OCI-LY1 (cell line): ENCODE measurements at regions not wholly inside any gene's neighbourhood (a gene's known extent, or its start where the extent isn't known, plus 50 kb on each side); places are given as distances from the start of the nearest gene placed in this dataset.
"Not testable (repeated sequence)": the region's sequence is repeated elsewhere in the genome, so short reads cannot be mapped to it uniquely, and the experiment has no call there.

Source experiments
- H2AFZ ChIP-seq: fragments of 200-600 bp; sonication (generic), shearing (Covaris generic); 2 replicates; pipeline ENCODE4 v1.6.0; 2014; ENCODE audit warnings: antibody characterized with exemption, mild to moderate bottlenecking, low read length
- H3F3A ChIP-seq: fragments of 200-600 bp; sonication (generic), shearing (Covaris generic); 2 replicates; pipeline ENCODE4 v1.6.0; 2014; ENCODE audit warnings: mild to moderate bottlenecking, antibody characterized with exemption, low read length, moderate library complexity; ENCODE audit not compliant: insufficient read depth
- H3K27ac ChIP-seq: fragments of 200-600 bp; sonication (generic); 2 replicates; pipeline ENCODE4 v1.5.1; 2014; ENCODE audit warnings: low read length, mixed run types, mild to moderate bottlenecking, low read depth; ENCODE audit not compliant: poor library complexity, severe bottlenecking
- H3K27me3 ChIP-seq: fragments of 200-600 bp; sonication (generic); 2 replicates; pipeline ENCODE4 v1.6.0; 2014; ENCODE audit warnings: antibody characterized with exemption, mild to moderate bottlenecking, low read length, moderate library complexity; ENCODE audit not compliant: insufficient read depth
- H3K36me3 ChIP-seq: fragments of 200-600 bp; sonication (generic); 2 replicates; pipeline ENCODE4 v1.6.1; 2014; ENCODE audit warnings: mild to moderate bottlenecking, antibody characterized with exemption, low read length, moderate library complexity, mixed read lengths; ENCODE audit not compliant: insufficient read depth
- H3K4me1 ChIP-seq: fragments of 200-600 bp; sonication (generic); 2 replicates; pipeline ENCODE4 v1.5.1; 2014; ENCODE audit warnings: mild to moderate bottlenecking, low read length, moderate library complexity; ENCODE audit not compliant: insufficient read depth, severe bottlenecking
- H3K4me2 ChIP-seq: fragments of 200-600 bp; sonication (generic), shearing (Covaris generic); 2 replicates; pipeline ENCODE4 v1.6.1; 2014; ENCODE audit warnings: low read length
- H3K4me3 ChIP-seq: fragments of 200-600 bp; sonication (generic); 2 replicates; pipeline ENCODE4 v1.5.1; 2014; ENCODE audit warnings: low read length, low read depth, mild to moderate bottlenecking, mixed read lengths; ENCODE audit not compliant: poor library complexity, severe bottlenecking
- H3K79me2 ChIP-seq: fragments of 200-600 bp; shearing (Covaris generic); 2 replicates; pipeline ENCODE4 v1.6.1; 2016; ENCODE audit warnings: mixed run types, low read length, mixed read lengths; ENCODE audit not compliant: insufficient read depth
- H3K9ac ChIP-seq: fragments of 200-600 bp; sonication (generic), shearing (Covaris generic); 2 replicates; pipeline ENCODE4 v1.6.1; 2014; ENCODE audit warnings: mild to moderate bottlenecking, low read length, mixed read lengths
- H3K9me2 ChIP-seq: fragments of 200-600 bp; sonication (generic), shearing (Covaris generic); 2 replicates; pipeline ENCODE4 v1.6.1; 2014; ENCODE audit warnings: low read depth, mild to moderate bottlenecking, low read length, mixed read lengths
- H3K9me3 ChIP-seq: fragments of 200-600 bp; shearing (Covaris generic); 2 replicates; pipeline ENCODE4 v1.6.1; 2014; ENCODE audit warnings: low read length, mixed read lengths
- H4K20me1 ChIP-seq: fragments of 200-600 bp; sonication (generic), shearing (Covaris generic); 2 replicates; pipeline ENCODE4 v1.6.0; 2016; ENCODE audit warnings: mild to moderate bottlenecking, low read length; ENCODE audit not compliant: insufficient read depth
- EZH2 ChIP-seq: fragments of 200-600 bp; sonication (generic), shearing (Covaris generic); IDR thresholded peaks from 2 replicates; pipeline ENCODE4 v1.8.0; 2017; ENCODE audit warnings: borderline replicate concordance, mixed run types, mild to moderate bottlenecking, antibody characterized with exemption, low read length, moderate library complexity, mixed read lengths
- TF ChIP-seq, protein P1 (sequence below): fragments of 200-600 bp; sonication (generic), shearing (Covaris generic); IDR thresholded peaks from 2 replicates; pipeline ENCODE4 v1.5.1; 2017; ENCODE audit warnings: mild to moderate bottlenecking, antibody characterized with exemption, low read length, moderate library complexity, mixed read lengths

DNA sequence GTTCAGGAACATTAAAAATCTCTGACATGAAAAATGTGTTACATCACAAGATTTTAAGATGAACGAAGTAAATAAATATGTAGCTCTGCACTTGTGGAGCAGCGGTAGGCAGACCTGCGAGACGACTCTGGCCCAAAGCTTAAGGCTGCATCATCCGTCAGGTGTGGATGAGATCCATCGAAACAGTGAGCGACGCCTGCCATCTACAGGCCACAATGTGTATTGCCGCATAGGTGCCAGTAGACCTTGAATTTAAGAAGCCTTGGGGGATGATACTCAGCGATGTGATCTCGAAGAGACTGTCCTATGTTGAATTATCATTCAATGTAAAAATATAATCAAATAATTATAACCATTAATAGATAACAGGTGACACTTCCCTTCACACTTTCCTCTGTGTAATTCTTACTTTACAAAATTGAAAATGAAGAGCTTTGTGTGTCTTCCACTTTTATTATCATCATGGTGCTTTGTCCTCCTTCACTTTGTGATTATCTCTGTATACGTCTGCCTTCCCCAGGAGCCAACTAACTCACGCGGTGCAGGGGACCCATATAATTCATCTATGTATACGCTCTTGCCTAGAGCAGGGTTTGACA, 851.0 kb downstream of the RAB28 start:
- H3K36me3 ChIP-seq = no peaks in the 10 kb centered on the region
- H3K4me1 ChIP-seq = no peaks in the 10 kb centered on the region
- no peak overlapping the region for H3K9ac ChIP-seq
- H3K27ac ChIP-seq = no peak overlapping the region
- H3F3A ChIP-seq = no peaks in the 10 kb centered on the region
- no peak overlapping the region for H2AFZ ChIP-seq
- H4K20me1 ChIP-seq = no peaks in the 10 kb centered on the region
- no peak overlapping the region for H3K4me2 ChIP-seq
- no peaks in the 10 kb centered on the region for H3K9me3 ChIP-seq
- H3K27me3 ChIP-seq = no peaks in the 10 kb centered on the region
- H3K4me3 ChIP-seq = no peak overlapping the region
- TF ChIP-seq, protein P1, sequence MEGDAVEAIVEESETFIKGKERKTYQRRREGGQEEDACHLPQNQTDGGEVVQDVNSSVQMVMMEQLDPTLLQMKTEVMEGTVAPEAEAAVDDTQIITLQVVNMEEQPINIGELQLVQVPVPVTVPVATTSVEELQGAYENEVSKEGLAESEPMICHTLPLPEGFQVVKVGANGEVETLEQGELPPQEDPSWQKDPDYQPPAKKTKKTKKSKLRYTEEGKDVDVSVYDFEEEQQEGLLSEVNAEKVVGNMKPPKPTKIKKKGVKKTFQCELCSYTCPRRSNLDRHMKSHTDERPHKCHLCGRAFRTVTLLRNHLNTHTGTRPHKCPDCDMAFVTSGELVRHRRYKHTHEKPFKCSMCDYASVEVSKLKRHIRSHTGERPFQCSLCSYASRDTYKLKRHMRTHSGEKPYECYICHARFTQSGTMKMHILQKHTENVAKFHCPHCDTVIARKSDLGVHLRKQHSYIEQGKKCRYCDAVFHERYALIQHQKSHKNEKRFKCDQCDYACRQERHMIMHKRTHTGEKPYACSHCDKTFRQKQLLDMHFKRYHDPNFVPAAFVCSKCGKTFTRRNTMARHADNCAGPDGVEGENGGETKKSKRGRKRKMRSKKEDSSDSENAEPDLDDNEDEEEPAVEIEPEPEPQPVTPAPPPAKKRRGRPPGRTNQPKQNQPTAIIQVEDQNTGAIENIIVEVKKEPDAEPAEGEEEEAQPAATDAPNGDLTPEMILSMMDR = peak; percentile 51
- TF ChIP-seq EZH2 = no peak
- H3K79me2 ChIP-seq = no peaks in the 10 kb centered on the region
- no peaks in the 10 kb centered on the region for H3K9me2 ChIP-seq

DNA sequence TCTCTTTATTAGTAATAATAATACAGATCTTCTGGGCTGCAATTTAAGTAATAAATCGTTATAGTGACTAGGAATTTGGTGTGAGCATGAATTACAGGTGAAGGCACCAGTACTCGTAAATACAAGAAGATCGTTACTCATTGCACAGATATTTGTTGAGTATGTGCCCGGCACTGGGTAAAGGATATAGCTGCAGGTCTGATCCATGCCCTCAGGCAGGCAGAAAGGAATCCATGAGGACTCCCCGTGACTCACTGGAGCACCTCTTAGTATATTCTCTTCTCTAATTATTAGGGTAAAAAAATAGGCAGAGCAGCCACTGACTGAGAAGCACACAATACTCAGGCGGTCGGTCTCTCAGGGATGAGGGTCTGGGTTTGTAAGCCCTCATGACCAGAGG, 868.3 kb downstream of the RAB28 start:
- Histone ChIP-seq H4K20me1 (no peaks in the 10 kb centered on the region), H3K4me2 (no peak overlapping the region), H3K79me2 (no peaks in the 10 kb centered on the region), H3K27me3 (no peaks in the 10 kb centered on the region), H3K4me3 (no peak overlapping the region), H2AFZ (no peak overlapping the region), H3F3A (no peaks in the 10 kb centered on the region), H3K9me3 (no peaks in the 10 kb centered on the region), H3K9me2 (no peaks in the 10 kb centered on the region), H3K27ac (no peak overlapping the region), H3K4me1 (no peaks in the 10 kb centered on the region), H3K9ac (no peak overlapping the region), H3K36me3 (no peaks in the 10 kb centered on the region)
- no peak for TF ChIP-seq EZH2
- TF ChIP-seq, protein P1 = no peak

DNA sequence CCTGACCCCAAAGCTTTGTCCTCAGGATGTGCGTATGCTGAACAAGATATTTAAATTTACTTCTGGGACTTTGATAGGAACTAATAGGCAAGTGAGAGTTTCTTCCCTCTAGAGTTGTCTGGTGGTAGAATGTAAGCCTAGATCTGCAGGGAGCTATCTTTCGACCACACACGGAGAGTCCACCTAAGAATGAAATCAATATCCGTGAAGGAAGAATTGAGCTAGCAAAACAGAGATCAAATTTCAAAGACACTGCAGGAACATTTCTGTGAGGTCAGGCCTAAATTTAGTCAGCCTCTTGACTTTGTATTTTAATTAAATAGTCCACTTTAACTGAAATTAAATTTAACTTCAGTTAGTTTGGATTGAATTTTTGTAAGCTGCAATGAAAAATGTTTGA, 871.3 kb downstream of the RAB28 start:
- Histone ChIP-seq H3K27me3 (no peaks in the 10 kb centered on the region), H3K4me1 (no peaks in the 10 kb centered on the region), H3K4me2 (no peak overlapping the region), H2AFZ (no peak overlapping the region), H3K27ac (no peak overlapping the region), H4K20me1 (no peaks in the 10 kb centered on the region), H3K79me2 (no peaks in the 10 kb centered on the region), H3K9me3 (no peaks in the 10 kb centered on the region), H3F3A (no peaks in the 10 kb centered on the region), H3K9ac (no peak overlapping the region), H3K4me3 (no peak overlapping the region), H3K9me2 (no peaks in the 10 kb centered on the region), H3K36me3 (no peaks in the 10 kb centered on the region)
- TF ChIP-seq EZH2 = no peak
- TF ChIP-seq, protein P1 = no peak

DNA sequence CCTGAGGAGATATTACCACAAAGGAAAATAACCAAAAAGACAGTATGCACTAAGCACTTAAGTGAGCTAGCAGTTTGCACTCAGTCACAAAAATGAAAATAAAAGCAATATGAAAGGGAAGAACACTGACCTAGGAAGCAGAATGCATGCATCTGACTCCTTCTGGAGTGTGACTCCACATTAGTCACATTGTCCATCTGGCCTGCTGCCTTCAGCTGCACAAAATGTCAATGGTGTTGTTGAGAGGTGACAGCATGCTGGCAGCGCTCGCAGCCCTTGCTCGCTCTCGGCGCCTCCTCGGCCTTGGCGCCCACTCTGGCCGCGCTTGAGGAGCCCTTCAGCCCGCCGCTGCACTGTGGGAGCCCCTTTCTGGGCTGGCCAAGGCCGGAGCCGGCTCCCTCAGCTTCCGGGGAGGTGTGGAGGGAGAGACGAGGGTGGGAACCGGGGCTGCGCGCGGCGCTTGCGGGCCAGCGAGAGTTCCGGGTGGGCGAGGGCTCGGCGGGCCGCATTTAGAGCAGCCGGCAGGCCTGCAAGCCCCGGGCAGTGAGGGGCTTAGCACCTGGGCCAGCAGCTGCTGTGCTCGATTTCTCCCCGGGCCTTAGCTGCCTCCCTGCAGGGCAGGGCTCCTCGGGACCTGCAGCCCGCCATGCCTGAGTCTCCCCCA, 874.8 kb downstream of the RAB28 start:
- H2AFZ ChIP-seq, H3K9me3 ChIP-seq, H3K27ac ChIP-seq, H3K4me2 ChIP-seq, H3K9ac ChIP-seq, H3K79me2 ChIP-seq, H4K20me1 ChIP-seq, H3K36me3 ChIP-seq, H3K27me3 ChIP-seq, H3F3A ChIP-seq, H3K4me3 ChIP-seq, H3K4me1 ChIP-seq, H3K9me2 ChIP-seq: not testable (repeated sequence)
